ENCODE measurements at regions not wholly inside any gene's neighbourhood (a gene's known extent, or its start where the extent isn't known, plus 50 kb on each side); places are given as distances from the start of the nearest gene placed in this dataset.
"Not testable (repeated sequence)": the region's sequence is repeated elsewhere in the genome, so short reads cannot be mapped to it uniquely, and the experiment has no call there.

DNA sequence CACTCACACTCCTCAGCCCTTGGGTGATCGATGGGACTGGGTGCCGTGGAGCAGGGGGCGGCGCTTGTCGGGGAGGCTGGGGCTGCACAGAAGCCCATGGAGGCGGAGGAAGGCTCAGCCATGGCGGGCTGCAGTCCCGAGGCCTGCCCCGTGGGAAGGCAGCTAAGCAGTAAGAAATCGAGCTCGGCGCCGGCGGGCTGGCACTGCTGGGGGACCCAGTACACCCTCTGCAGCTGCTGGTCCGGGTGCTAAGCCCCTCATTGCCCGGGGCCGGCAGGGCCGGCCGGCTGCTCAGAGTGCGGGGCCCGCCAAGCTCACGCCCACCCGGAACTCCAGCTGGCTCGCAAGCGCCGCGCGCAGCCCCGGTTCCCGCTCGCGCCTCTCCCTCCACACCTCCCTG lies 942.6 kb downstream of the C4orf33 start:
- not testable (repeated sequence) for TF ChIP-seq EZH2 (IDR thresholded peaks at IDR 0.05; ENCODE audit: low read length, missing control alignments)
- TF ChIP-seq, protein P1, sequence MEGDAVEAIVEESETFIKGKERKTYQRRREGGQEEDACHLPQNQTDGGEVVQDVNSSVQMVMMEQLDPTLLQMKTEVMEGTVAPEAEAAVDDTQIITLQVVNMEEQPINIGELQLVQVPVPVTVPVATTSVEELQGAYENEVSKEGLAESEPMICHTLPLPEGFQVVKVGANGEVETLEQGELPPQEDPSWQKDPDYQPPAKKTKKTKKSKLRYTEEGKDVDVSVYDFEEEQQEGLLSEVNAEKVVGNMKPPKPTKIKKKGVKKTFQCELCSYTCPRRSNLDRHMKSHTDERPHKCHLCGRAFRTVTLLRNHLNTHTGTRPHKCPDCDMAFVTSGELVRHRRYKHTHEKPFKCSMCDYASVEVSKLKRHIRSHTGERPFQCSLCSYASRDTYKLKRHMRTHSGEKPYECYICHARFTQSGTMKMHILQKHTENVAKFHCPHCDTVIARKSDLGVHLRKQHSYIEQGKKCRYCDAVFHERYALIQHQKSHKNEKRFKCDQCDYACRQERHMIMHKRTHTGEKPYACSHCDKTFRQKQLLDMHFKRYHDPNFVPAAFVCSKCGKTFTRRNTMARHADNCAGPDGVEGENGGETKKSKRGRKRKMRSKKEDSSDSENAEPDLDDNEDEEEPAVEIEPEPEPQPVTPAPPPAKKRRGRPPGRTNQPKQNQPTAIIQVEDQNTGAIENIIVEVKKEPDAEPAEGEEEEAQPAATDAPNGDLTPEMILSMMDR (conservative IDR thresholded peaks at IDR 0.05 in 1 of 2, IDR thresholded peaks at IDR 0.05 in 1 of 2; ENCODE audit: low read depth in 1 of 2, low read length in 2 of 2): not testable (repeated sequence)

Data from fibroblast of lung (primary cell).